HL-60 (cell line): ENCODE measurements at regions not wholly inside any gene's neighbourhood (a gene's known extent, or its start where the extent isn't known, plus 50 kb on each side); places are given as distances from the start of the nearest gene placed in this dataset.

Experiments used
- DNase-seq, 2 experiments: peaks; one replicate each; pipeline ENCODE4 v3.0.0-alpha.2; 2010 to 2020; ENCODE audit warnings: low read depth in 1 of 2, low spot score in 1 of 2
- H3K27ac ChIP-seq: fragments of 250-450 bp; sonication (Bioruptor Pico); replicated peaks from 2 replicates; pipeline ENCODE4 v1.5.1; 2020; ENCODE audit warnings: mild to moderate bottlenecking, moderate library complexity
- H3K27me3 ChIP-seq: fragments of 250-450 bp; sonication (Bioruptor Pico); 2 replicates; pipeline ENCODE4 v1.5.1; 2021; ENCODE audit warnings: mild to moderate bottlenecking, moderate library complexity; ENCODE audit not compliant: insufficient read depth, poor library complexity, severe bottlenecking
- H3K4me3 ChIP-seq: replicated peaks from 2 replicates; pipeline ENCODE4 v1.5.1; 2011; ENCODE audit warnings: mild to moderate bottlenecking, control low read depth, low read length; ENCODE audit not compliant: insufficient read depth
- GABPA ChIP-seq: IDR thresholded peaks from 2 replicates; pipeline ENCODE4 v1.6.1; 2012; ENCODE audit warnings: low read depth
- POLR2AphosphoS5 ChIP-seq: IDR thresholded peaks from 2 replicates; pipeline ENCODE4 v1.6.1; 2012; ENCODE audit warnings: low read depth
- SPI1 ChIP-seq: IDR thresholded peaks from 2 replicates; pipeline ENCODE4 v1.6.1; 2012; ENCODE audit warnings: low read depth, mild to moderate bottlenecking, borderline replicate concordance
- TF ChIP-seq, protein P1 (sequence below): IDR thresholded peaks from 2 replicates; pipeline ENCODE4 v1.6.1; 2012; ENCODE audit warnings: low read depth; ENCODE audit not compliant: insufficient replicate concordance
- TF ChIP-seq, protein P2 (sequence below): IDR thresholded peaks from one replicate; pipeline ENCODE4 v1.5.1; 2011; ENCODE audit warnings: low read length, control low read depth, inconsistent platforms; ENCODE audit not compliant: insufficient read depth

GRCh38 chr3:117586161-117586560, 876.6 kb downstream of the TUSC7 start:
- no peak overlapping the region for H3K4me3 ChIP-seq
- TF ChIP-seq SPI1 (no peak), POLR2AphosphoS5 (no peak), GABPA (no peak)
- TF ChIP-seq, protein P1, sequence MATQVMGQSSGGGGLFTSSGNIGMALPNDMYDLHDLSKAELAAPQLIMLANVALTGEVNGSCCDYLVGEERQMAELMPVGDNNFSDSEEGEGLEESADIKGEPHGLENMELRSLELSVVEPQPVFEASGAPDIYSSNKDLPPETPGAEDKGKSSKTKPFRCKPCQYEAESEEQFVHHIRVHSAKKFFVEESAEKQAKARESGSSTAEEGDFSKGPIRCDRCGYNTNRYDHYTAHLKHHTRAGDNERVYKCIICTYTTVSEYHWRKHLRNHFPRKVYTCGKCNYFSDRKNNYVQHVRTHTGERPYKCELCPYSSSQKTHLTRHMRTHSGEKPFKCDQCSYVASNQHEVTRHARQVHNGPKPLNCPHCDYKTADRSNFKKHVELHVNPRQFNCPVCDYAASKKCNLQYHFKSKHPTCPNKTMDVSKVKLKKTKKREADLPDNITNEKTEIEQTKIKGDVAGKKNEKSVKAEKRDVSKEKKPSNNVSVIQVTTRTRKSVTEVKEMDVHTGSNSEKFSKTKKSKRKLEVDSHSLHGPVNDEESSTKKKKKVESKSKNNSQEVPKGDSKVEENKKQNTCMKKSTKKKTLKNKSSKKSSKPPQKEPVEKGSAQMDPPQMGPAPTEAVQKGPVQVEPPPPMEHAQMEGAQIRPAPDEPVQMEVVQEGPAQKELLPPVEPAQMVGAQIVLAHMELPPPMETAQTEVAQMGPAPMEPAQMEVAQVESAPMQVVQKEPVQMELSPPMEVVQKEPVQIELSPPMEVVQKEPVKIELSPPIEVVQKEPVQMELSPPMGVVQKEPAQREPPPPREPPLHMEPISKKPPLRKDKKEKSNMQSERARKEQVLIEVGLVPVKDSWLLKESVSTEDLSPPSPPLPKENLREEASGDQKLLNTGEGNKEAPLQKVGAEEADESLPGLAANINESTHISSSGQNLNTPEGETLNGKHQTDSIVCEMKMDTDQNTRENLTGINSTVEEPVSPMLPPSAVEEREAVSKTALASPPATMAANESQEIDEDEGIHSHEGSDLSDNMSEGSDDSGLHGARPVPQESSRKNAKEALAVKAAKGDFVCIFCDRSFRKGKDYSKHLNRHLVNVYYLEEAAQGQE: no peak
- TF ChIP-seq, protein P2, sequence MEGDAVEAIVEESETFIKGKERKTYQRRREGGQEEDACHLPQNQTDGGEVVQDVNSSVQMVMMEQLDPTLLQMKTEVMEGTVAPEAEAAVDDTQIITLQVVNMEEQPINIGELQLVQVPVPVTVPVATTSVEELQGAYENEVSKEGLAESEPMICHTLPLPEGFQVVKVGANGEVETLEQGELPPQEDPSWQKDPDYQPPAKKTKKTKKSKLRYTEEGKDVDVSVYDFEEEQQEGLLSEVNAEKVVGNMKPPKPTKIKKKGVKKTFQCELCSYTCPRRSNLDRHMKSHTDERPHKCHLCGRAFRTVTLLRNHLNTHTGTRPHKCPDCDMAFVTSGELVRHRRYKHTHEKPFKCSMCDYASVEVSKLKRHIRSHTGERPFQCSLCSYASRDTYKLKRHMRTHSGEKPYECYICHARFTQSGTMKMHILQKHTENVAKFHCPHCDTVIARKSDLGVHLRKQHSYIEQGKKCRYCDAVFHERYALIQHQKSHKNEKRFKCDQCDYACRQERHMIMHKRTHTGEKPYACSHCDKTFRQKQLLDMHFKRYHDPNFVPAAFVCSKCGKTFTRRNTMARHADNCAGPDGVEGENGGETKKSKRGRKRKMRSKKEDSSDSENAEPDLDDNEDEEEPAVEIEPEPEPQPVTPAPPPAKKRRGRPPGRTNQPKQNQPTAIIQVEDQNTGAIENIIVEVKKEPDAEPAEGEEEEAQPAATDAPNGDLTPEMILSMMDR: no peak
- H3K27ac ChIP-seq: no peak overlapping the region
- no peak for DNase-seq
- H3K27me3 ChIP-seq: no peaks in the 10 kb centered on the region

- no peak for TF ChIP-seq POLR2AphosphoS5
- TF ChIP-seq, protein P2: no peak
- TF ChIP-seq, protein P1: no peak
- no peak for TF ChIP-seq GABPA
- no peak for TF ChIP-seq SPI1
- Histone ChIP-seq H3K27ac (no peak overlapping the region), H3K27me3 (no peaks in the 10 kb centered on the region), H3K4me3 (no peak overlapping the region)
- no peak for DNase-seq
Observed at GRCh38 chr3:117587416-117587815, 877.8 kb downstream of the TUSC7 start.

GRCh38 chr3:117589454-117589853, 879.9 kb downstream of the TUSC7 start:
- Histone ChIP-seq H3K27ac (no peak overlapping the region), H3K27me3 (no peaks in the 10 kb centered on the region), H3K4me3 (no peak overlapping the region)
- TF ChIP-seq, protein P1: no peak
- TF ChIP-seq GABPA: no peak
- TF ChIP-seq SPI1: no peak
- no peak for TF ChIP-seq POLR2AphosphoS5
- TF ChIP-seq, protein P2: no peak
- DNase-seq: no peak
